ENCODE measurements at regions not wholly inside any gene's neighbourhood (a gene's known extent, or its start where the extent isn't known, plus 50 kb on each side); places are given as distances from the start of the nearest gene placed in this dataset.

GRCh38 chr6:105793130-105793529, 293.0 kb upstream of the PRDM1 start:
- no peak for DNase-seq (ENCODE audit: low read depth)

GRCh38 chr6:105791583-105792318, 294.4 kb upstream of the PRDM1 start:
- no peak for DNase-seq (ENCODE audit: low read depth)

- DNase-seq (ENCODE audit: low read depth), result no peak
These were observed 295.0 kb upstream of the PRDM1 start for GRCh38 chr6:105791179-105791578.

GRCh38 chr6:105790635-105791034, 295.5 kb upstream of the PRDM1 start:
- no peak for DNase-seq (ENCODE audit: low read depth)

- DNase-seq (ENCODE audit: low read depth), result no peak
These were observed 296.2 kb upstream of the PRDM1 start for GRCh38 chr6:105789935-105790334.

GRCh38 chr6:105787747-105788146, 298.4 kb upstream of the PRDM1 start:
- no peak for DNase-seq (ENCODE audit: low read depth)

GRCh38 chr6:105786890-105787655, 299.1 kb upstream of the PRDM1 start:
- no peak for DNase-seq (ENCODE audit: low read depth)

- no peak for DNase-seq (ENCODE audit: low read depth)
These were observed 299.7 kb upstream of the PRDM1 start for GRCh38 chr6:105786449-105786848.

- no peak for DNase-seq (ENCODE audit: low read depth)
These were observed 300.9 kb upstream of the PRDM1 start for GRCh38 chr6:105785066-105785811.

GRCh38 chr6:105784179-105784578, 302.0 kb upstream of the PRDM1 start:
- DNase-seq (ENCODE audit: low read depth), result no peak

GRCh38 chr6:105783333-105783935, 302.7 kb upstream of the PRDM1 start:
- DNase-seq (ENCODE audit: low read depth), result no peak

- no peak for DNase-seq (ENCODE audit: low read depth)
These were observed 304.2 kb upstream of the PRDM1 start for GRCh38 chr6:105781915-105782314.

GRCh38 chr6:105781248-105781647, 304.9 kb upstream of the PRDM1 start:
- DNase-seq (ENCODE audit: low read depth), result no peak

- no peak for DNase-seq (ENCODE audit: low read depth)
These were observed 305.8 kb upstream of the PRDM1 start for GRCh38 chr6:105780146-105780860.

- peak; percentile 49 for DNase-seq (ENCODE audit: low read depth)
These were observed 307.0 kb upstream of the PRDM1 start for GRCh38 chr6:105779110-105779509.

GRCh38 chr6:105775095-105775494, 311.0 kb upstream of the PRDM1 start:
- DNase-seq (ENCODE audit: low read depth), result no peak

GRCh38 chr6:105774247-105774646, 311.9 kb upstream of the PRDM1 start:
- no peak for DNase-seq (ENCODE audit: low read depth)

GRCh38 chr6:105771313-105771970, 314.7 kb upstream of the PRDM1 start:
- DNase-seq (ENCODE audit: low read depth), result no peak

- DNase-seq (ENCODE audit: low read depth), result no peak
These were observed 316.1 kb upstream of the PRDM1 start for GRCh38 chr6:105769987-105770386.

GRCh38 chr6:105769197-105769596, 316.9 kb upstream of the PRDM1 start:
- no peak for DNase-seq (ENCODE audit: low read depth)

- DNase-seq (ENCODE audit: low read depth), result no peak
These were observed 318.6 kb upstream of the PRDM1 start for GRCh38 chr6:105767541-105767940.
